ENCODE measurements at regions not wholly inside any gene's neighbourhood (a gene's known extent, or its start where the extent isn't known, plus 50 kb on each side); places are given as distances from the start of the nearest gene placed in this dataset.

- no peak overlapping the region for H3K18ac ChIP-seq (ENCODE audit: low read length)
- no peak overlapping the region for H3K27ac ChIP-seq (ENCODE audit: low read depth, low read length)
- DNase-seq: no peak
- no peak overlapping the region for H3K4ac ChIP-seq (ENCODE audit: low read depth, low read length)
- H2BK15ac ChIP-seq (replicated peaks; ENCODE audit: low read depth): no peak overlapping the region
- no peak overlapping the region for H3K4me2 ChIP-seq (ENCODE audit: low read length)
- H3K4me1 ChIP-seq (ENCODE audit: control insufficient read depth, low read depth, low read length): no peaks in the 10 kb centered on the region
- H3K36me3 ChIP-seq (ENCODE audit: control insufficient read depth, insufficient read depth, low read length): no peaks in the 10 kb centered on the region
- no CpG with 5 or more reads among the region's 7 CpGs for WGBS (ENCODE audit: extremely low coverage, insufficient coverage, low lambda C conversion rate)
- H4K8ac ChIP-seq (ENCODE audit: low read depth, low read length): no peak overlapping the region
- H2AK5ac ChIP-seq (ENCODE audit: low read length): no peak overlapping the region
- H2BK5ac ChIP-seq (ENCODE audit: low read length): no peak overlapping the region
- H2BK120ac ChIP-seq (ENCODE audit: low read depth, low read length): no peak overlapping the region
- no peak overlapping the region for H3K56ac ChIP-seq (ENCODE audit: low read length)
- H3K4me3 ChIP-seq (ENCODE audit: low read length): no peak overlapping the region
- no peaks in the 10 kb centered on the region for H3K79me2 ChIP-seq (ENCODE audit: control insufficient read depth, insufficient read depth, low read length)
- H3K79me1 ChIP-seq (ENCODE audit: low read length): no peaks in the 10 kb centered on the region
- H4K5ac ChIP-seq (ENCODE audit: low read length): no peak overlapping the region
- H3K9ac ChIP-seq (ENCODE audit: low read length): no peak overlapping the region
- H3K23ac ChIP-seq (ENCODE audit: low read length): no peak overlapping the region
- no peaks in the 10 kb centered on the region for H3K27me3 ChIP-seq (ENCODE audit: insufficient read depth, low read length, poor library complexity)
Measured at GRCh38 chr3:189394599-189395121, 222.9 kb downstream of the TPRG1 start.

- no peaks in the 10 kb centered on the region for H3K79me2 ChIP-seq (ENCODE audit: control insufficient read depth, insufficient read depth, low read length)
- H2BK5ac ChIP-seq (ENCODE audit: low read length): no peak overlapping the region
- no peak overlapping the region for H3K56ac ChIP-seq (ENCODE audit: low read length)
- no peak overlapping the region for H4K5ac ChIP-seq (ENCODE audit: low read length)
- no peak overlapping the region for H3K4ac ChIP-seq (ENCODE audit: low read depth, low read length)
- no peaks in the 10 kb centered on the region for H3K79me1 ChIP-seq (ENCODE audit: low read length)
- DNase-seq: no peak
- H4K8ac ChIP-seq (ENCODE audit: low read depth, low read length): no peak overlapping the region
- no peak overlapping the region for H3K4me3 ChIP-seq (ENCODE audit: low read length)
- H3K27me3 ChIP-seq (ENCODE audit: insufficient read depth, low read length, poor library complexity): no peaks in the 10 kb centered on the region
- no peak overlapping the region for H3K23ac ChIP-seq (ENCODE audit: low read length)
- no peaks in the 10 kb centered on the region for H3K36me3 ChIP-seq (ENCODE audit: control insufficient read depth, insufficient read depth, low read length)
- H3K18ac ChIP-seq (ENCODE audit: low read length): no peak overlapping the region
- no peak overlapping the region for H2BK15ac ChIP-seq (replicated peaks; ENCODE audit: low read depth)
- no peak overlapping the region for H3K9ac ChIP-seq (ENCODE audit: low read length)
- no peak overlapping the region for H3K4me2 ChIP-seq (ENCODE audit: low read length)
- no CpG with 5 or more reads among the region's 3 CpGs for WGBS (ENCODE audit: extremely low coverage, insufficient coverage, low lambda C conversion rate)
- H3K27ac ChIP-seq (ENCODE audit: low read depth, low read length): no peak overlapping the region
- H2BK120ac ChIP-seq (ENCODE audit: low read depth, low read length): no peak overlapping the region
- no peaks in the 10 kb centered on the region for H3K4me1 ChIP-seq (ENCODE audit: control insufficient read depth, low read depth, low read length)
- no peak overlapping the region for H2AK5ac ChIP-seq (ENCODE audit: low read length)
Measured at GRCh38 chr3:189395825-189396224, 224.1 kb downstream of the TPRG1 start.

GRCh38 chr3:189398656-189399055 is 226.9 kb downstream of the TPRG1 start:
- H3K4me1 ChIP-seq (ENCODE audit: control insufficient read depth, low read depth, low read length): no peaks in the 10 kb centered on the region
- no peak overlapping the region for H3K23ac ChIP-seq (ENCODE audit: low read length)
- H3K4ac ChIP-seq (ENCODE audit: low read depth, low read length): no peak overlapping the region
- H3K4me3 ChIP-seq (ENCODE audit: low read length): no peak overlapping the region
- no peak overlapping the region for H2BK15ac ChIP-seq (replicated peaks; ENCODE audit: low read depth)
- no peak overlapping the region for H2BK120ac ChIP-seq (ENCODE audit: low read depth, low read length)
- no peak overlapping the region for H3K56ac ChIP-seq (ENCODE audit: low read length)
- H3K9ac ChIP-seq (ENCODE audit: low read length): no peak overlapping the region
- H3K18ac ChIP-seq (ENCODE audit: low read length): no peak overlapping the region
- H3K79me1 ChIP-seq (ENCODE audit: low read length): no peaks in the 10 kb centered on the region
- no peak overlapping the region for H3K27ac ChIP-seq (ENCODE audit: low read depth, low read length)
- 100% methylated on average over 1 of the region's 2 CpGs for WGBS (ENCODE audit: extremely low coverage, insufficient coverage, low lambda C conversion rate)
- H3K36me3 ChIP-seq (ENCODE audit: control insufficient read depth, insufficient read depth, low read length): no peaks in the 10 kb centered on the region
- H3K27me3 ChIP-seq (ENCODE audit: insufficient read depth, low read length, poor library complexity): no peaks in the 10 kb centered on the region
- H3K4me2 ChIP-seq (ENCODE audit: low read length): no peak overlapping the region
- no peak for DNase-seq
- H3K79me2 ChIP-seq (ENCODE audit: control insufficient read depth, insufficient read depth, low read length): no peaks in the 10 kb centered on the region
- no peak overlapping the region for H2AK5ac ChIP-seq (ENCODE audit: low read length)
- H4K5ac ChIP-seq (ENCODE audit: low read length): no peak overlapping the region
- no peak overlapping the region for H4K8ac ChIP-seq (ENCODE audit: low read depth, low read length)
- H2BK5ac ChIP-seq (ENCODE audit: low read length): no peak overlapping the region

GRCh38 chr3:189401196-189401595 is 229.4 kb downstream of the TPRG1 start:
- H3K27me3 ChIP-seq (ENCODE audit: insufficient read depth, low read length, poor library complexity): no peaks in the 10 kb centered on the region
- H3K56ac ChIP-seq (ENCODE audit: low read length): no peak overlapping the region
- H3K23ac ChIP-seq (ENCODE audit: low read length): no peak overlapping the region
- no peak overlapping the region for H2AK5ac ChIP-seq (ENCODE audit: low read length)
- H4K8ac ChIP-seq (ENCODE audit: low read depth, low read length): no peak overlapping the region
- no peak overlapping the region for H3K18ac ChIP-seq (ENCODE audit: low read length)
- H3K4me3 ChIP-seq (ENCODE audit: low read length): no peak overlapping the region
- H3K36me3 ChIP-seq (ENCODE audit: control insufficient read depth, insufficient read depth, low read length): no peaks in the 10 kb centered on the region
- H3K27ac ChIP-seq (ENCODE audit: low read depth, low read length): no peak overlapping the region
- no peak overlapping the region for H3K9ac ChIP-seq (ENCODE audit: low read length)
- no peak overlapping the region for H4K5ac ChIP-seq (ENCODE audit: low read length)
- no peak overlapping the region for H2BK5ac ChIP-seq (ENCODE audit: low read length)
- DNase-seq: no peak
- H3K79me2 ChIP-seq (ENCODE audit: control insufficient read depth, insufficient read depth, low read length): no peaks in the 10 kb centered on the region
- no CpG with 5 or more reads among the region's 2 CpGs for WGBS (ENCODE audit: extremely low coverage, insufficient coverage, low lambda C conversion rate)
- H3K79me1 ChIP-seq (ENCODE audit: low read length): no peaks in the 10 kb centered on the region
- no peak overlapping the region for H3K4me2 ChIP-seq (ENCODE audit: low read length)
- H3K4ac ChIP-seq (ENCODE audit: low read depth, low read length): no peak overlapping the region
- H2BK15ac ChIP-seq (replicated peaks; ENCODE audit: low read depth): no peak overlapping the region
- no peaks in the 10 kb centered on the region for H3K4me1 ChIP-seq (ENCODE audit: control insufficient read depth, low read depth, low read length)
- H2BK120ac ChIP-seq (ENCODE audit: low read depth, low read length): no peak overlapping the region

DNA sequence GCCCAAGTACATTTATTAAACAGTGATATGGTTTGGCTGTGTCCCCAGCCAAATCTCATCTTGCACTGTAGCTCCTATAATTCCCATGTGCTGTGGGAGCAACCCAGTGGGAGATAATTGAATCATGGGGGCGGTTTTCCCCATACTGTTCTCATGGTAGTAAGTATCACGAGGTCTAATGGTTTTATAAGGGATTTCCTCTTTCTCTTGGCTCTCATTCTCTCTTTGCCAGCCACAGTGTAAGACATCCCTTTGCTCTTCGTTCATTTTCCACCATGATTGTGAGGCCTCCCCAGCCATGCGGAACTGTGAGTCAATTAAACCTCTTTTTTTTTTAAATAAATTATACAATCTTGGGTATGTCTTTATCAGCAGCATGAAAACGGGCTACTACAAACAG is 228.0 kb upstream of the TP63 start:
- Histone ChIP-seq H3K36me3 (ENCODE audit: control insufficient read depth, insufficient read depth, low read length) (no peaks in the 10 kb centered on the region), H3K18ac (ENCODE audit: low read length) (no peak overlapping the region), H3K27me3 (ENCODE audit: insufficient read depth, low read length, poor library complexity) (no peaks in the 10 kb centered on the region), H3K4ac (ENCODE audit: low read depth, low read length) (no peak overlapping the region), H3K9ac (ENCODE audit: low read length) (no peak overlapping the region), H3K27ac (ENCODE audit: low read depth, low read length) (no peak overlapping the region), H2BK5ac (ENCODE audit: low read length) (no peak overlapping the region), H3K4me3 (ENCODE audit: low read length) (no peak overlapping the region), H2BK15ac (replicated peaks; ENCODE audit: low read depth) (no peak overlapping the region), H4K8ac (ENCODE audit: low read depth, low read length) (no peak overlapping the region), H3K4me2 (ENCODE audit: low read length) (no peak overlapping the region), H3K4me1 (ENCODE audit: control insufficient read depth, low read depth, low read length) (no peaks in the 10 kb centered on the region), H4K5ac (ENCODE audit: low read length) (no peak overlapping the region), H3K56ac (ENCODE audit: low read length) (no peak overlapping the region), H3K79me2 (ENCODE audit: control insufficient read depth, insufficient read depth, low read length) (no peaks in the 10 kb centered on the region), H2AK5ac (ENCODE audit: low read length) (no peak overlapping the region), H3K79me1 (ENCODE audit: low read length) (no peaks in the 10 kb centered on the region), H2BK120ac (ENCODE audit: low read depth, low read length) (no peak overlapping the region), H3K23ac (ENCODE audit: low read length) (no peak overlapping the region)
- WGBS (ENCODE audit: extremely low coverage, insufficient coverage, low lambda C conversion rate): no CpG with 5 or more reads among the region's 5 CpGs
- DNase-seq: no peak

GRCh38 chr3:189404024-189404423 is 227.2 kb upstream of the TP63 start:
- Histone ChIP-seq H3K23ac (ENCODE audit: low read length) (no peak overlapping the region), H2BK15ac (replicated peaks; ENCODE audit: low read depth) (no peak overlapping the region), H3K4ac (ENCODE audit: low read depth, low read length) (no peak overlapping the region), H4K5ac (ENCODE audit: low read length) (no peak overlapping the region), H4K8ac (ENCODE audit: low read depth, low read length) (no peak overlapping the region), H3K36me3 (ENCODE audit: control insufficient read depth, insufficient read depth, low read length) (no peaks in the 10 kb centered on the region), H3K79me2 (ENCODE audit: control insufficient read depth, insufficient read depth, low read length) (no peaks in the 10 kb centered on the region), H2BK120ac (ENCODE audit: low read depth, low read length) (no peak overlapping the region), H3K4me1 (ENCODE audit: control insufficient read depth, low read depth, low read length) (no peaks in the 10 kb centered on the region), H3K4me2 (ENCODE audit: low read length) (no peak overlapping the region), H3K27me3 (ENCODE audit: insufficient read depth, low read length, poor library complexity) (no peaks in the 10 kb centered on the region), H2BK5ac (ENCODE audit: low read length) (no peak overlapping the region), H2AK5ac (ENCODE audit: low read length) (no peak overlapping the region), H3K4me3 (ENCODE audit: low read length) (no peak overlapping the region), H3K9ac (ENCODE audit: low read length) (no peak overlapping the region), H3K18ac (ENCODE audit: low read length) (no peak overlapping the region), H3K27ac (ENCODE audit: low read depth, low read length) (no peak overlapping the region), H3K56ac (ENCODE audit: low read length) (no peak overlapping the region), H3K79me1 (ENCODE audit: low read length) (no peaks in the 10 kb centered on the region)
- DNase-seq: no peak
